IPS-18a (cell line): ENCODE measurements at regions not wholly inside any gene's neighbourhood (a gene's known extent, or its start where the extent isn't known, plus 50 kb on each side); places are given as distances from the start of the nearest gene placed in this dataset.
"Not testable (repeated sequence)": the region's sequence is repeated elsewhere in the genome, so short reads cannot be mapped to it uniquely, and the experiment has no call there.

Experiments
- H3K27ac ChIP-seq: one replicate; pipeline ENCODE4 v1.5.1; 2013; ENCODE audit warnings: low read length
- H3K27me3 ChIP-seq: one replicate; pipeline ENCODE4 v1.6.1; 2013; ENCODE audit warnings: mild to moderate bottlenecking, low read length; ENCODE audit not compliant: control insufficient read depth, insufficient read depth
- H3K36me3 ChIP-seq: one replicate; pipeline ENCODE4 v1.6.1; 2013; ENCODE audit warnings: low read depth, low read length; ENCODE audit not compliant: control insufficient read depth
- H3K4me1 ChIP-seq: one replicate; pipeline ENCODE4 v1.6.1; 2013; ENCODE audit warnings: low read depth, low read length; ENCODE audit not compliant: control insufficient read depth
- H3K4me3 ChIP-seq: one replicate; pipeline ENCODE4 v1.5.1; 2013; ENCODE audit warnings: low read length
- H3K9ac ChIP-seq: one replicate; pipeline ENCODE4 v1.6.1; 2013; ENCODE audit warnings: mild to moderate bottlenecking, low read length, moderate library complexity
- H3K9me3 ChIP-seq: one replicate; pipeline ENCODE4 v1.6.1; 2013; ENCODE audit warnings: low read depth, low read length; ENCODE audit not compliant: control insufficient read depth

GRCh38 chr13:44649104-44649428, 72.9 kb upstream of the TSC22D1 start:
- Histone ChIP-seq H3K27ac (no peak overlapping the region), H3K4me3 (peak overlapping the region; percentile 36), H3K9me3 (no peaks in the 10 kb centered on the region), H3K36me3 (no peaks in the 10 kb centered on the region), H3K4me1 (peaks cover 16% of the 10 kb centered on the region), H3K9ac (no peak overlapping the region), H3K27me3 (no peaks in the 10 kb centered on the region)

GRCh38 chr13:44648392-44649103, 72.4 kb upstream of the TSC22D1 start:
- Histone ChIP-seq H3K36me3 (no peaks in the 10 kb centered on the region), H3K4me1 (peaks cover 16% of the 10 kb centered on the region), H3K4me3 (peak overlapping the region; percentile 36), H3K27ac (no peak overlapping the region), H3K9ac (no peak overlapping the region), H3K27me3 (no peaks in the 10 kb centered on the region), H3K9me3 (no peaks in the 10 kb centered on the region)

- H3K4me1 ChIP-seq, result peaks cover 16% of the 10 kb centered on the region
- not testable (repeated sequence) for H3K9me3 ChIP-seq, H3K4me3 ChIP-seq, H3K27me3 ChIP-seq, H3K27ac ChIP-seq, H3K36me3 ChIP-seq, H3K9ac ChIP-seq
Observed at GRCh38 chr13:44647560-44647959, 71.4 kb upstream of the TSC22D1 start.

- Histone ChIP-seq H3K36me3 (no peaks in the 10 kb centered on the region), H3K4me3 (no peak overlapping the region)
Observed at GRCh38 chr13:44646044-44646443, 69.9 kb upstream of the TSC22D1 start.

GRCh38 chr13:44643256-44643655, 67.1 kb upstream of the TSC22D1 start:
- H3K4me1 ChIP-seq, result peaks cover 2% of the 10 kb centered on the region
- no peak overlapping the region for H3K27ac ChIP-seq
- H3K9me3 ChIP-seq, result no peaks in the 10 kb centered on the region
- H3K27me3 ChIP-seq, result no peaks in the 10 kb centered on the region
- H3K4me3 ChIP-seq, result no peak overlapping the region
- H3K9ac ChIP-seq, result no peak overlapping the region
- no peaks in the 10 kb centered on the region for H3K36me3 ChIP-seq

More at GRCh38 chr13:44646044-44646443, 69.9 kb upstream of the TSC22D1 start:
- Histone ChIP-seq H3K4me1 (peaks cover 16% of the 10 kb centered on the region), H3K27ac (no peak overlapping the region), H3K9me3 (no peaks in the 10 kb centered on the region), H3K27me3 (no peaks in the 10 kb centered on the region), H3K9ac (no peak overlapping the region)

GRCh38 chr13:44637581-44637980, 61.5 kb upstream of the TSC22D1 start:
- Histone ChIP-seq H3K27ac (no peak overlapping the region), H3K4me3 (no peak overlapping the region), H3K4me1 (no peaks in the 10 kb centered on the region), H3K27me3 (no peaks in the 10 kb centered on the region), H3K9ac (no peak overlapping the region), H3K9me3 (no peaks in the 10 kb centered on the region), H3K36me3 (no peaks in the 10 kb centered on the region)

GRCh38 chr13:44629465-44630183, 53.5 kb upstream of the TSC22D1 start:
- no peaks in the 10 kb centered on the region for H3K27me3 ChIP-seq
- H3K27ac ChIP-seq, result no peak overlapping the region
- no peaks in the 10 kb centered on the region for H3K4me1 ChIP-seq
- H3K36me3 ChIP-seq, result no peaks in the 10 kb centered on the region
- no peak overlapping the region for H3K4me3 ChIP-seq
- H3K9ac ChIP-seq, result no peak overlapping the region
- H3K9me3 ChIP-seq, result no peaks in the 10 kb centered on the region

GRCh38 chr13:44628826-44629225, 52.7 kb upstream of the TSC22D1 start:
- H3K9ac ChIP-seq, H3K9me3 ChIP-seq, H3K4me3 ChIP-seq, H3K36me3 ChIP-seq, H3K27me3 ChIP-seq, H3K27ac ChIP-seq, H3K4me1 ChIP-seq: not testable (repeated sequence)

- Histone ChIP-seq H3K9ac (no peak overlapping the region), H3K27ac (no peak overlapping the region), H3K27me3 (no peaks in the 10 kb centered on the region), H3K9me3 (no peaks in the 10 kb centered on the region), H3K36me3 (no peaks in the 10 kb centered on the region), H3K4me1 (peaks cover 4% of the 10 kb centered on the region), H3K4me3 (no peak overlapping the region)
Observed at GRCh38 chr13:44627441-44627840, 51.3 kb upstream of the TSC22D1 start.

- Histone ChIP-seq H3K27me3 (no peaks in the 10 kb centered on the region), H3K9me3 (no peaks in the 10 kb centered on the region), H3K4me3 (no peak overlapping the region), H3K4me1 (peaks cover 4% of the 10 kb centered on the region), H3K36me3 (no peaks in the 10 kb centered on the region), H3K9ac (no peak overlapping the region), H3K27ac (no peak overlapping the region)
Observed at GRCh38 chr13:44626176-44626575, 50.0 kb upstream of the TSC22D1 start.
